ENCODE measurements at regions not wholly inside any gene's neighbourhood (a gene's known extent, or its start where the extent isn't known, plus 50 kb on each side); places are given as distances from the start of the nearest gene placed in this dataset.

DNA sequence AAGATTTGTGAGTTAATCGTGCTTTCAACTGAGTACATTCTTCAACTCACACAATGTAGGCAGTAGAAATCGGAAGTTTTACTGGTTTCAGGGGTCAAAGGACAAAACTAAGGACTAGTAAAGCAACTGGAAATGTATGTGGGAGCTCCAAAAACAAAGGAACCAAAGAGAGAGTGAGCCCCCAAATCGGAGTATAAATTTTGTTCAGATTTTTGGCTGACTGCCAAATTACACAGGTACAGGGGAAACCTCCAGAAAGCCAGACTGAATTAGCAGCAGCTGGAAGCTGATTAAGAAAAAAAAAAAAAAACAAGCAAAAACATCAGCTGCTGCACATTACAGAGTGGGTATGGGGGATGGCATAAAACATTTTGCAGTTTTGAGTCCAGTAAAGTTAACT, 75.2 kb upstream of the GNAZ start:
- TF ChIP-seq, protein P1, sequence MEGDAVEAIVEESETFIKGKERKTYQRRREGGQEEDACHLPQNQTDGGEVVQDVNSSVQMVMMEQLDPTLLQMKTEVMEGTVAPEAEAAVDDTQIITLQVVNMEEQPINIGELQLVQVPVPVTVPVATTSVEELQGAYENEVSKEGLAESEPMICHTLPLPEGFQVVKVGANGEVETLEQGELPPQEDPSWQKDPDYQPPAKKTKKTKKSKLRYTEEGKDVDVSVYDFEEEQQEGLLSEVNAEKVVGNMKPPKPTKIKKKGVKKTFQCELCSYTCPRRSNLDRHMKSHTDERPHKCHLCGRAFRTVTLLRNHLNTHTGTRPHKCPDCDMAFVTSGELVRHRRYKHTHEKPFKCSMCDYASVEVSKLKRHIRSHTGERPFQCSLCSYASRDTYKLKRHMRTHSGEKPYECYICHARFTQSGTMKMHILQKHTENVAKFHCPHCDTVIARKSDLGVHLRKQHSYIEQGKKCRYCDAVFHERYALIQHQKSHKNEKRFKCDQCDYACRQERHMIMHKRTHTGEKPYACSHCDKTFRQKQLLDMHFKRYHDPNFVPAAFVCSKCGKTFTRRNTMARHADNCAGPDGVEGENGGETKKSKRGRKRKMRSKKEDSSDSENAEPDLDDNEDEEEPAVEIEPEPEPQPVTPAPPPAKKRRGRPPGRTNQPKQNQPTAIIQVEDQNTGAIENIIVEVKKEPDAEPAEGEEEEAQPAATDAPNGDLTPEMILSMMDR (IDR thresholded peaks at IDR 0.05) = no peak
- TF ChIP-seq POLR2A (IDR thresholded peaks at IDR 0.05) = no peak
- no peak for TF ChIP-seq EP300 (IDR thresholded peaks at IDR 0.05)
